HG02763 (cell line): ENCODE measurements at regions not wholly inside any gene's neighbourhood (a gene's known extent, or its start where the extent isn't known, plus 50 kb on each side); places are given as distances from the start of the nearest gene placed in this dataset.
"Not testable (repeated sequence)": the region's sequence is repeated elsewhere in the genome, so short reads cannot be mapped to it uniquely, and the experiment has no call there.

Experiments used
- ATAC-seq: cut with Tn5 transposase; IDR thresholded peaks from one replicate; pipeline ENCODE4 v1.9.1; 2021; ENCODE audit warnings: mild to moderate bottlenecking, moderate library complexity; ENCODE audit not compliant: unreplicated experiment

DNA sequence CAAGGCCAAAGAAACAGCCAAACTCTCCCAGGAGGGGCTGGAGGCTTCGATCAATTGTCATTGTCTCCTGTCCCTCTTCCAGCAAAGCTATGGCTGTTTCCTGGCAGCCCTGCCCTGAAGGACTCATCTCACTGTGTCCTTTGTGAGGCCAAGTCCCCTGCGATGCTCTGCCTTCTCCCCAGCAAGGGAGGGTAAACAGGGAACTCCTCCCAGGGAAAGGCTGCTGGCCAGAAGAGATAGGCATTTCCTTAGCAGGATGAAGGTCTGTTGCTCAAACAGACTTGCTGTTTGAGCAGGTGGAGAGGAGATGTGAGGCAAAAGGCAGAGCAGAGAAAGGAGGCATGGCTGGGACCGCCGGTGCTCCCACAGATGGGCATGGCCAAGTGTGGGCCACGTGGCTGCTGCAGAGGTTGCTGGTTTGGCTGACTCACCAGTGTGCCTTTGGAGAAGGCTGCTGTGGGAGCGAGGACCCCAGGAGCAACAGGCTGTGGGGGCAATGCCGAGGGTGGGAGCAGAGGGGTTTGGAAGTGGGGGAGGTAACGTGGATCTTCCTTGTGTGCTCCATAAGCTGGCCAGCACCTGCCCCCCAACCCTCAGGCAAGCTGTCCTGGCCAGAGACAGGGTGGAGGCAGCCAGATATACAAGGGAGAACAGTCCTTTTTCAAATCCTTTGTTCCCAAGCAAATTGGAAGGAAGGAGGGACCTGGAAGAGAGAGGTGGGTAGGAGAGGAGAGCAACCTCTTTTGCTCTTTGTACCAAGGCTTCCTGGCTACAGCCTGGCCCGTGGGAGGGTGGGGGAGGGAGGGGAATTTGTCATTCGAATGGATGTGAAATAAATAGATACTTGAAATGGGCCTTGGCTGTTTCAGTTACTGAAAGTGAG lies 449.8 kb downstream of the SIPA1L2 start:
- no peak for ATAC-seq

GRCh38 chr1:232178191-232178590 lies 451.7 kb downstream of the SIPA1L2 start:
- no peak for ATAC-seq

DNA sequence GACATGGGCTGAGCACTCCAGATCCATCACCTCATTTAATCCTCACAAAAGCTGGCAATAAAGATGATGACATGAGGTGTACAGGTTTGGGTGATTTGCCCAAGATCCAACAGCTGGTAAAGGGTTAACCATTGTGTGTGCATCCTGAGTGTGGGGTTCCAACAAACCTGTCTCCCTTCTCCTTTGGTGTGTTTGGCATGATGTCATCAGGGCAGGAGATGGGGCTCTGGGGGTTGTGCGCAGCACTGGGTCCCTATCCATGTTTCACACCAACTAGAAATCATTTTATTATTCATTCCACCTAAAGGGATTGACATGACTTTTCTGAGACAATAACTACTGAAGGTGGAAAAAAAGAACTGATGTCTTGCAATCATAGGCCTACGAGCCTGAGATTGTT lies 452.5 kb downstream of the SIPA1L2 start:
- no peak for ATAC-seq

GRCh38 chr1:232176222-232176621 lies 453.7 kb downstream of the SIPA1L2 start:
- no peak for ATAC-seq

DNA sequence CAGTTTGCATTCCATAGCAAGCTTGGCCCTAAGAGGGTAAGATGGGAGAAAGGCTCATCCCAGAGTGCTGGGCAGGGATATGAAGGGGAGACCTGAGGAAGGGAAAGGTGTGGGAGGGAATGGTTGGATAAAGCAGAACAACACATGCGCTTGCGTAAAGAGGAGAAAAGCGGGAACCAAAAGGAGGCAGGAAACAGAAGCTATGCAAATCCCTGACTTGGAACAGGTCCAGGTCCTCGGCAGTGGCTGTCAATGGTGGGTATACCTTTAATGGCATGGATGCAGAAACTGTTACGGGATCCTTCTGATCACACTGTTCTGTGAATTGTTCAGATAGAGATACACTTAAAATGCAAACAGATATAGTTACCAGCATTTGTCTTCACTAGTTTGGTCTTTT lies 455.6 kb downstream of the SIPA1L2 start:
- no peak for ATAC-seq

GRCh38 chr1:232172563-232172962 lies 457.4 kb downstream of the SIPA1L2 start:
- ATAC-seq, result no peak

GRCh38 chr1:232170909-232171308 lies 459.0 kb downstream of the SIPA1L2 start:
- ATAC-seq, result no peak

DNA sequence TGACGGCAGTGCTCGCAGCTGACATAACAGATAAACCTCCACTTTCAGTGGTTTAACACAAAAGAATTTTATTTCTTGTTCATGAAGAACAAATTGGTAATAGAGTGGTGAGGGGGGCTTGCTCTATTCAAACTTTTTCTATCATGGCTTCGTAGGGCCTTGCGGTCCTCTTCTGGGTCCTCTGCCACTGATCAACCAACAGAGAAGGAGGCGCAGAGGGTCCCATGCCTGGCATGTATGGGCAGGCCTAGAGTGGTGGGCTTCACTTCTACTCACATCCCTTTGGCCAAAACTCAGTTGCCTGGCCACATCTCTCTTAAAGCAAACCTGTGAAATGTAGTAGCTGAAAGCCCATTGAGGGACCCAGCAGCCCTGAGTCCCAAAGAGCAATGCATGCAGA lies 460.5 kb downstream of the SIPA1L2 start:
- ATAC-seq, result no peak

DNA sequence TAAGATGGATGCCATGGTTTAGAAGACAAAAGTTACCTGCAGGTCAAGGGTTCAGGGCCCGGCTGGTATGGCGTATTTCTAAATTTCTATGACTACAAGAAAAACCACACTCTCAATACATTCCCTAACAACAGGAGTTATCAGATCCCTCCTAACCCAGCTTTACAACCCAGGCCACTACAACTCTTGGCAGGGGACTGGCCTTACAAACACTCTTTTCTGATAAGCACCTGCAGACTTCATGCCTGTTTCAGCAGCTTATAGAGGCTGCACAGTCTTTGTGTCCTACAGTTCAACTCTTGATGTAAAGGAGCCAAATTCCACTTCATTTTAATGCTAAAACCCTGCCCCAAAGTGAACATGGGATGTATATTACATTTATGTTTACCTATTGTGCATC lies 461.4 kb downstream of the SIPA1L2 start:
- ATAC-seq, result no peak

DNA sequence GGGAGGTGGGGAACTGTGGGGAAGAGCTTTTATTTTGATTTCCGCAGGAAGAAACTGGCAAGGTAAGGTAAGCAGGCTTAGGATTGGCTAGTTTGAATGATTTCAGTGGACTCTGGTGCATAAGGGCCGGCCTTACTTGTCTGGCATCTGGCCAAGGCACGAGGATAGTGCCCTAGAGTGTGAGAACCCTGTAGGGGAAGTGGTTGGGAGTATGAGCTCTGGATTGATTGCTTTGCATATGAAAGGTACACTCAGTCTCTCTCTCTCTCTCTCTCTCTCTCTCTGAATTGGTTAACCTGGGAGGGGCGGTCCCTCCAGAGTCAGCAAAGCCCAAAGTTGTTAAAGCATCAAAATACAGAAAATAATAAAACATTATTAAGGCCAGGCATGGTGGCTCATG lies 463.0 kb downstream of the SIPA1L2 start:
- no peak for ATAC-seq

- no peak for ATAC-seq
These were observed 465.6 kb downstream of the SIPA1L2 start for GRCh38 chr1:232164078-232164963.

GRCh38 chr1:232163533-232163932 lies 466.4 kb downstream of the SIPA1L2 start:
- no peak for ATAC-seq

DNA sequence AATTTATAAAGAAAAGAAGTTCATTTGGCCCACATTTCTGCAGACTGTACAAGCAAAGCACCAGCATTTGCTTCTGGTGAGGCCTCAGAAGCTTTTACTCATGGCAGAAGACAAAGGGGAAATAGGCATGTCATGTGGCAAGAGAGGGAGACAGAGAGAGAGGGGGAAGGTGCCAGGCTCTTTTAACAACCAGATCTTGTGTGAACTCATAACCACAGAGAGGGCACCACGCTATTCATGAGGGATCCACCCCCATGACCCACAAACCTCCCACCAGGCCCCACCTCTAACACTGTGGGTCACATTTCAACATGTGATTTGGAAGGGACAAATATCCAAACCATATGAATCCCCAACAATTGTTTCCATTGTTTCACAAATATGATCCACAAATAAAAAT lies 467.9 kb downstream of the SIPA1L2 start:
- no peak for ATAC-seq

DNA sequence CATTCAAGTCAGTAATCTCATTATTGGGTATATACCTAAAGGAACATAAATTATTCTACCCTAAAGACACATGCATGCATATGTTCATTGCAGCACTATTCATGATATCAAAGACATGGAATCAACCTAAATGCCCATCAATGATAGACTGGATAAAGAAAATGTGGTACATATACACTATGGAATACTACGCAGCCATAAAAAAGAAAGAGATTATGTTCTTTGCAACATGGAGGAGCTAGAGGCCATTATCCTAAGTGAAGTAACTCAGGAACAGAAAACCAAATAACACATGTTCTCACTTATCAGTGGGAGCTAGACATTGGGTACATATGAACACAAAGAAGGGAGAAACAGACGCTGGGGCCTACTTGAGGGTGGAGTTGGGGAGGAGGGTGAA lies 471.4 kb downstream of the SIPA1L2 start:
- not testable (repeated sequence) for ATAC-seq

DNA sequence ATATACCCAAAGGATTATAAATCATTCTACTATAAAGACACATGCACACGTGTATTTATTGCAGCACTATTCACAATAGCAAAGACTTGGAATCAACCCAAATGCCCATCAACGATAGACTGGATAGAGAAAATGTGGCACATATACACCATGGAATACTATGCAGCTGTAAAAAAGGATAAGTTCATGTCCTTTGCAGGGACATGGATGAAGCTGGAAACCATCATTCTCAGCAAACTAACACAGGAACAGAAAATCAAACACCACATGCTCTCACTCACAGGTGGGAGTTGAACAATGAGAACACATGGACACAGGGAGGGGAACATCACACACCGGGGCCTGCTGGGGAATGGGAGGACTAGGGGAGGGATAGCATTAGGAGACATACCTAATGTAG lies 473.9 kb downstream of the SIPA1L2 start:
- not testable (repeated sequence) for ATAC-seq

DNA sequence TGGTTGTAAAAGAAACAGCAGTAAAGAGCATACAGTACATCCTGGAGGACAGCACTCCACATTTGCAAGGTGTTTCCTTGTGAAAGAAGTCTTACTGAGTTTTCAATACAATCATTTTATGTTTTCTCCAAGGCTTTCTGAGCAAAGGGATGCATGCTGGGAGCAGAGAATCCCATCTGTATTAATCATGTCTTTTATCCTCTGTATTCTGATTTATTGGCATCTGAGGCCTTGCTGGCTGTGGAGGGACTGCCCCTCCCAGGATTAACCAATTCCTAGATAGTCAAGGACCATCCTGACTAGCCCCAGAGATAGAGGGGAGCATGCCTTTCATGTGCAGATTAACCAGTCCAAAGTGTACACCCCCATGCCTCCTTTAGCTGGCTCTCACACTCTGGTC lies 476.3 kb downstream of the SIPA1L2 start:
- ATAC-seq, result no peak

DNA sequence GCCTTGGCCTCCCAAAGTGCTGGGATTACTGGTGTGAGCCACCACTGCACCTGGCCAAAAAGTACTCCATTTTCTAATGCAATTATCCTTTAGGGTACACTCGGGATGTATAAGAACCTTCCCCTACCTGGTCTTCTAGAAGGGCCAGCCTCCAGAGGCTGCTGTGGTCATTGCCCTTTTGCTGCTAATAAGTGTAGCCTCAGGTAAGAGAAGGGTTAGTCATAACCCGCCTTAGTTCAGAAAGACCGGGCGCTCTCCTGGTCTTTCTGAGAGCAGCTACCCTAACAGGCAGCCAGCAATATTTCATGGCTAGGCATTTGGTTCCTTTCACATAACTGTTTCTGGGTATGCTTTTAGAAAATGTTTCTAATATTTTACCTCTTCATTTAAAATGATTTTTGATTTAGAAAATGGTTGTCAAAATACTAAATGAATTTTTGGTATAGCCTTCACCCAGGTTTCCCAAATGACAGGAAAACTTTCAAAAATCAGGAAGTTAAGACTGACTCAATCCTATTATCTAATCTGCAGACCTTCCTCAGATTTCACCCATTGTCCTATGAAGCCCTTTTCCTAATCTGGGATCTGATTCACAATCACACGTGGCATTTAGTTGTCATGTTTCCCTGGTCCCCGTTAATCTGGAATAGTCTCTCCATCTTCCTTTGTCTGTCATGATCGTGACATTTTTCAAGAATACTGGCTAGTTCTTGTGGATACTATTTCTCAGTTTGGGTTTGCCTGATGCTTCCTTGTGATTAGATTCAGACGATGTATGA lies 479.0 kb downstream of the SIPA1L2 start:
- no peak for ATAC-seq

DNA sequence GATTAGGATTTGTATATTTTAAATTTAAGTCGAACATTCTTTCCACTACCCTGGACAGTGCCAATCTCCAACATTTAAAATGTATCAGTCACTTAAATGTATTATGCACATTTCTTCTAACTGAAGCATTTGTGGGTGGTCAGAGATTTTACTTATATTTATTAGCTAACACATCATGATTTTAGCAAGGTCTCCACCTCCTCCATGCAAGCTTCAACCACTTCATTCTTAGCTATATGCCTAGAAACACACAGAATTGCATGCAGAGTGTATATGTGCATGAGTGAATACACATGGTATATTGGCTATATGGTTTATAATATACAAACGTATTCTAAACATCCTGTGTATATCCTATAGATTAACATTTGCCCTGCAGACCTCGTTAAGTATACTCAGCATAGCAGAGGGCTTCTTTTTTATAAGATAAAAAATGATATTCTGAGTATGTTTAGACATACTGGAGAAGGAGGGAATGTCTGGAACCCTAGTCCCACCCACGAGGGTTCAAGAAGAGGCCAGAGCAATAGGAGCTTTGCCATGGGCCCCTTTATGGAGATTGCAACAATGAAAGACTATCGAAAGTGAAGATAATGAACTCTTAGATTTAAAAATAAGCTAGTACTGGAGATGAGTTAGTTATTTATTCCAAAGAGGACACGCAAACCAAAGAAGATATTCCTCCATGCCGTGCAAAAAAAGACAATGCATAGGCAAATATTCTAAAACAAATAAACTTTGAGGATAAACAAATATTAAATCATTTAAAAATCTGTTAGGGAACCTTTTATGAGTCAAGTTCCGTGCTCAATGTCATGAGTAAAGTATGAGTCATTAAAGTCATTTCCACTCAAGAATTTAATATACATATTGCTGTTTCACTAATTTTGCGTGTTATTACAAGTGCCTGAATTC lies 480.4 kb downstream of the SIPA1L2 start:
- ATAC-seq, result no peak

DNA sequence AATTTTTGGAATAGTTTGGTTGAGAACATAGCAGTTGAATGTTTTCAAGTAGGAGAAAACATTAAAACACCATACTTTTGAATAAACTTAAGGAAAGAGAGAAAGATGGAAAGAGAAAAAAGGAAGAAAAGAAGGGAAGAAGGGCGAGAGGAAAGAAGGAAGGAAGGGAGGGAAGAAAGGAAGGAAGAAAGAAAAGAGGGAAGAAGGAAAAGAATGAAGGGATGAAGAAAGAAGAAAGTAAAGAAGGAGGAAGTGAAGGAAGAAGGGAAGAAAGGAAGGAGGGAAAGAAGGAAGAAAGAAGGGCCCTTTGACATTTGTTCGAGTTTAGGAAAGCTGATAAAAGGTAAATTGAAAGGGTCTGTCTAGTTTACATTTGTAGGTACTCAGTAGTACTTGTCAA lies 482.7 kb downstream of the SIPA1L2 start:
- ATAC-seq, result no peak

GRCh38 chr1:232146514-232146913 lies 483.4 kb downstream of the SIPA1L2 start:
- ATAC-seq, result no peak
